PFSK-1 (cell line): ENCODE measurements at regions not wholly inside any gene's neighbourhood (a gene's known extent, or its start where the extent isn't known, plus 50 kb on each side); places are given as distances from the start of the nearest gene placed in this dataset.

Experiments
- FOXP2 ChIP-seq: optimal IDR thresholded peaks from 2 replicates; pipeline ENCODE3; 2011; ENCODE audit warnings: borderline replicate concordance, control low read depth, inconsistent platforms; ENCODE audit not compliant: insufficient read depth; ENCODE audit errors: extremely low read length, extremely low read depth
- POLR2AphosphoS5 ChIP-seq: IDR thresholded peaks from 2 replicates; pipeline ENCODE4 v1.6.1; 2012; ENCODE audit warnings: low read depth, mild to moderate bottlenecking, control low read depth, low read length, moderate library complexity
- SIN3A ChIP-seq: IDR thresholded peaks from 2 replicates; pipeline ENCODE4 v1.6.1; 2012; ENCODE audit warnings: mild to moderate bottlenecking, low read length, moderate library complexity, borderline replicate concordance; ENCODE audit not compliant: insufficient read depth
- TAF1 ChIP-seq: IDR thresholded peaks from 2 replicates; pipeline ENCODE4 v1.6.1; 2012; ENCODE audit warnings: low read length, control low read depth, borderline replicate concordance; ENCODE audit not compliant: insufficient read depth
- TF ChIP-seq, protein P1 (sequence below), 2 experiments: IDR thresholded peaks; 2 replicates each; pipeline versions ENCODE4 v1.6.1 to v1.8.0; 2011 to 2012; ENCODE audit warnings: low read depth in 2 of 2, low read length in 2 of 2, control low read depth in 1 of 2, inconsistent platforms in 1 of 2, mild to moderate bottlenecking in 1 of 2, moderate library complexity in 1 of 2; ENCODE audit not compliant: insufficient read depth in 1 of 2

DNA sequence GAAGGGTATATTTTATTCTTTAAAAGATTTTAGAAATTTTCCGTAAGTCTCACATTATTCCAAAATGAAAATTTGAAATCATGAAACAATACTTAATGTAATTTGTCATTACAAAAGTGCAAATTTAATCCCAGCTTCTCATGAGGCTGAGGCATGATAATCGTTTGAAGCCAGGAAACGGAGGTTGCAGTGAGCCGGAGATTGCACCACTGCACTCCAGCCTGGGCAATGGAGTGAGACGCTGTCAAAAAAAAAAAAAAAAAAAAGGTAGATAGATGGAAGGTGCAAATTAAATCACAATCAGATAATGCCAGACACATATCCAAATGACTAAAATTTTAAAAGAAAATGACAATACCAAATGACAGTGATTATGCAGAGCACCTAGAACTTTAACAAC, 644.2 kb downstream of the FAM181B start:
- TF ChIP-seq POLR2AphosphoS5 (no peak), SIN3A (no peak), FOXP2 (no peak), TAF1 (no peak)
- TF ChIP-seq, protein P1, sequence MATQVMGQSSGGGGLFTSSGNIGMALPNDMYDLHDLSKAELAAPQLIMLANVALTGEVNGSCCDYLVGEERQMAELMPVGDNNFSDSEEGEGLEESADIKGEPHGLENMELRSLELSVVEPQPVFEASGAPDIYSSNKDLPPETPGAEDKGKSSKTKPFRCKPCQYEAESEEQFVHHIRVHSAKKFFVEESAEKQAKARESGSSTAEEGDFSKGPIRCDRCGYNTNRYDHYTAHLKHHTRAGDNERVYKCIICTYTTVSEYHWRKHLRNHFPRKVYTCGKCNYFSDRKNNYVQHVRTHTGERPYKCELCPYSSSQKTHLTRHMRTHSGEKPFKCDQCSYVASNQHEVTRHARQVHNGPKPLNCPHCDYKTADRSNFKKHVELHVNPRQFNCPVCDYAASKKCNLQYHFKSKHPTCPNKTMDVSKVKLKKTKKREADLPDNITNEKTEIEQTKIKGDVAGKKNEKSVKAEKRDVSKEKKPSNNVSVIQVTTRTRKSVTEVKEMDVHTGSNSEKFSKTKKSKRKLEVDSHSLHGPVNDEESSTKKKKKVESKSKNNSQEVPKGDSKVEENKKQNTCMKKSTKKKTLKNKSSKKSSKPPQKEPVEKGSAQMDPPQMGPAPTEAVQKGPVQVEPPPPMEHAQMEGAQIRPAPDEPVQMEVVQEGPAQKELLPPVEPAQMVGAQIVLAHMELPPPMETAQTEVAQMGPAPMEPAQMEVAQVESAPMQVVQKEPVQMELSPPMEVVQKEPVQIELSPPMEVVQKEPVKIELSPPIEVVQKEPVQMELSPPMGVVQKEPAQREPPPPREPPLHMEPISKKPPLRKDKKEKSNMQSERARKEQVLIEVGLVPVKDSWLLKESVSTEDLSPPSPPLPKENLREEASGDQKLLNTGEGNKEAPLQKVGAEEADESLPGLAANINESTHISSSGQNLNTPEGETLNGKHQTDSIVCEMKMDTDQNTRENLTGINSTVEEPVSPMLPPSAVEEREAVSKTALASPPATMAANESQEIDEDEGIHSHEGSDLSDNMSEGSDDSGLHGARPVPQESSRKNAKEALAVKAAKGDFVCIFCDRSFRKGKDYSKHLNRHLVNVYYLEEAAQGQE (IDR thresholded peaks at IDR 0.05; ENCODE audit: insufficient read depth in 1 of 2, low read depth in 2 of 2, low read length in 2 of 2), result no peak

DNA sequence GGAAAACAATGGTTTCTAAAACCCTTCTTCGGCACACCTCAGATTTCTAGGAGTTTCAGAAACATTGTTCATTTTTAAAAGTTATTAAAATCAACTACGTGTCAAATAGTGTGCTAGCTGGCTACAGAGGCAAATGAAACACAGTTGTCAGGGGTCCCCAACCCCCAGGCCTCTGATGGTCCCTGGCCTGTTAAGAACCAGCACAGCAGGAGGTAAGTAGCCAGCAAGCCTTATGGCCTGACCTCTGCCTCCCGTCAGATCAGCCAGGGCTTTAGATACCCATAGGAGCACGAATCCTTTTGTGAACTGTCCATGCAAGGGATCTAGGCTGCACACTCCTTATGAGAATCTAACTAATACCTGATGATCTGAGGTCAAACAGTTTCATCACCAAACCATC, 648.2 kb downstream of the FAM181B start:
- TF ChIP-seq, protein P1 (IDR thresholded peaks at IDR 0.05; ENCODE audit: insufficient read depth in 1 of 2, low read depth in 2 of 2, low read length in 2 of 2), result no peak
- TF ChIP-seq TAF1 (no peak), FOXP2 (no peak), SIN3A (no peak), POLR2AphosphoS5 (no peak)

DNA sequence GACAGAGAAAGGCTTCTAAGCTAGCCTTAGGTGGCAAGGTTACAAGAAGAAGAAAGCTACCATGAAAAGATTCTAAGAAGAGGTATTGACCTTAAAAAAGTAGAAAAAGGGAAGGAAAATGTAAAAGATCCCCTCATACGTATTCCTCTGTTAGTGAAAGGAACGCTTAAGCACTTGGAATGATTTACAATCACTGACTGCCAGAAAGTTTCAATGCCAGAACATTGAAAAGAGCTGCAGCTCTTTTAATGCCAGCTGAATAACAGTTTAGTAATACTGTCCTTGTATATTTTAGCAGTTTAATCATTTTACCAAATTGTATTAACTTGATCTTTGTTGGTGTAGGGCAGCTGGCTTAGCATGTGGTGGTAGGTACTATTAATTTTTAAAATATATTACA, 650.7 kb downstream of the FAM181B start:
- TF ChIP-seq FOXP2, result no peak
- TF ChIP-seq, protein P1 (IDR thresholded peaks at IDR 0.05; ENCODE audit: insufficient read depth in 1 of 2, low read depth in 2 of 2, low read length in 2 of 2), result no peak
- no peak for TF ChIP-seq SIN3A
- TF ChIP-seq POLR2AphosphoS5, result no peak
- TF ChIP-seq TAF1, result no peak

DNA sequence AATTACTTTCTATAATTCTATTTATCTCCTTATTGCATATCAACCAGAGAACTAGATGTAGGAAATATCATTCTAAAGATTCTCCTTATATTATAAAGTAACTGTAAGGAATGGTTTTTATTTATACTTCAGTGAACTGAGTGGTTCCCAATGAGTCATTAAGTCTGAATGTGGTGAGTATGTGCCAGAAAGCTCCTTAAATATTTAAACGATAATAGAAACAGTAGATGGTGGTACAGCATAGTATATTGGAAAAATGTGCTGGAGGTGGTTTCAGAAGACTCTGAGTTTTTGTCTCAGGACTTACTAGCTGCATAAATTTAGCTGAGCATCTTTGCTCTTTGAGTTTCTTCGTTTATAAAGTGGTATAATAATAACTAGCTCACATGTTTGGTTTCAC, 653.5 kb downstream of the FAM181B start:
- no peak for TF ChIP-seq POLR2AphosphoS5
- no peak for TF ChIP-seq FOXP2
- TF ChIP-seq, protein P1 (IDR thresholded peaks at IDR 0.05; ENCODE audit: insufficient read depth in 1 of 2, low read depth in 2 of 2, low read length in 2 of 2), result no peak
- no peak for TF ChIP-seq TAF1
- no peak for TF ChIP-seq SIN3A

DNA sequence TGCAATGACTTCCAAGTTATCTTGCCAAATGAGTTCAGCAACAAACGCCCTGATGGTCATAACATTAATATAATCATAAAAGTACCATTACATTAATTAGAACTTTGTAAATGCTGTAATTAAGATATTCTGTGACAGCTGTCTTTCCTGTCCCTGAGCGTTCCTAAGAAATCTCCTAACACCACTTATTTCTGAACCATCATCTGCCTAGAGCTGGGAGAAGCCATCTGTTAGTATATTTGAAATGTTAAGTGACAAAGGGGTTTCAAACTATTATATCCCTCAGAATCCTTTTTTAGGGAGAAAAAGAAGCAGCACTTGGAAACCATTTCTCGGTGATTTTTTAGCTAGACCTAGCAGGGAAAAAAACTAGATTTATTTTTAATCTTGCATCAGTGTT, 657.5 kb downstream of the FAM181B start:
- TF ChIP-seq POLR2AphosphoS5 (no peak), SIN3A (no peak), FOXP2 (no peak), TAF1 (no peak)
- TF ChIP-seq, protein P1 (IDR thresholded peaks at IDR 0.05; ENCODE audit: insufficient read depth in 1 of 2, low read depth in 2 of 2, low read length in 2 of 2), result no peak
